Activated T-cell treated with anti-CD3 and anti-CD28 coated beads, Interleukin-2, amount 50 U/mL, for 48 hours (primary cell): ENCODE measurements at regions not wholly inside any gene's neighbourhood (a gene's known extent, or its start where the extent isn't known, plus 50 kb on each side); places are given as distances from the start of the nearest gene placed in this dataset.

Source experiments
- DNase-seq, 2 experiments: peaks; one replicate each; pipeline ENCODE4 v3.0.0-alpha.2; 2020

GRCh38 chr3:80114694-80115093 is 346.9 kb upstream of the ROBO1 start:
- DNase-seq: no peak

GRCh38 chr3:80113331-80113730 is 345.5 kb upstream of the ROBO1 start:
- DNase-seq: no peak

GRCh38 chr3:80099559-80100066 is 331.8 kb upstream of the ROBO1 start:
- DNase-seq: no peak

- no peak for DNase-seq
Observed at GRCh38 chr3:80097674-80098073, 329.9 kb upstream of the ROBO1 start.

- DNase-seq: no peak
Observed at GRCh38 chr3:80096909-80097308, 329.1 kb upstream of the ROBO1 start.

GRCh38 chr3:80094589-80094988 is 326.8 kb upstream of the ROBO1 start:
- no peak for DNase-seq

- no peak for DNase-seq
Observed at GRCh38 chr3:80087767-80088166, 320.0 kb upstream of the ROBO1 start.

- no peak for DNase-seq
Observed at GRCh38 chr3:80086426-80086825, 318.6 kb upstream of the ROBO1 start.

GRCh38 chr3:80079886-80080285 is 312.1 kb upstream of the ROBO1 start:
- DNase-seq: no peak

- DNase-seq: no peak
Observed at GRCh38 chr3:80068459-80068858, 300.7 kb upstream of the ROBO1 start.

GRCh38 chr3:80063535-80063934 is 295.7 kb upstream of the ROBO1 start:
- no peak for DNase-seq

- DNase-seq: no peak
Observed at GRCh38 chr3:80060664-80061063, 292.9 kb upstream of the ROBO1 start.

- DNase-seq: no peak
Observed at GRCh38 chr3:80055306-80055705, 287.5 kb upstream of the ROBO1 start.

GRCh38 chr3:80052271-80052670 is 284.5 kb upstream of the ROBO1 start:
- no peak for DNase-seq

GRCh38 chr3:80051602-80051962 is 283.8 kb upstream of the ROBO1 start:
- DNase-seq: no peak

- DNase-seq: no peak
Observed at GRCh38 chr3:80050826-80051601, 283.2 kb upstream of the ROBO1 start.

- no peak for DNase-seq
Observed at GRCh38 chr3:80043226-80043625, 275.4 kb upstream of the ROBO1 start.

GRCh38 chr3:80040067-80040466 is 272.3 kb upstream of the ROBO1 start:
- no peak for DNase-seq

- DNase-seq: no peak
Observed at GRCh38 chr3:80036176-80036575, 268.4 kb upstream of the ROBO1 start.

- no peak for DNase-seq
Observed at GRCh38 chr3:80035021-80035420, 267.2 kb upstream of the ROBO1 start.

GRCh38 chr3:80023010-80023409 is 255.2 kb upstream of the ROBO1 start:
- no peak for DNase-seq

- no peak for DNase-seq
Observed at GRCh38 chr3:80018375-80018774, 250.6 kb upstream of the ROBO1 start.

- DNase-seq: no peak
Observed at GRCh38 chr3:80017369-80017768, 249.6 kb upstream of the ROBO1 start.

- no peak for DNase-seq
Observed at GRCh38 chr3:80014576-80014975, 246.8 kb upstream of the ROBO1 start.

GRCh38 chr3:80010021-80010571 is 242.3 kb upstream of the ROBO1 start:
- no peak for DNase-seq
